Activated B cell treated with CpG ODN at 0.5 μM for 24 hours (primary cell): ENCODE measurements at regions not wholly inside any gene's neighbourhood (a gene's known extent, or its start where the extent isn't known, plus 50 kb on each side); places are given as distances from the start of the nearest gene placed in this dataset.

Experiments used
- ATAC-seq: fragments of 200-7000 bp; cut with Tn5 transposase; one replicate; pipeline ENCODE4 v1.10.0; 2021; ENCODE audit warnings: low read depth, mild to moderate bottlenecking, moderate library complexity
- CTCF ChIA-PET: fragments of 350-600 bp; sonication (Branson Sonifier 250); formaldehyde crosslinking; loops from one replicate; lab custom pipeline; 2021; ENCODE audit warnings: antibody characterized with exemption; lab: Charles Lee
- POLR2A ChIA-PET: fragments of 350-600 bp; sonication (Branson Sonifier 250); formaldehyde crosslinking; loops from one replicate; lab custom pipeline; 2021; ENCODE audit warnings: antibody characterized with exemption; lab: Charles Lee
- DNase-seq: peaks from one replicate; pipeline ENCODE4 v3.0.0; 2022
- H3K27ac Mint-ChIP-seq: one replicate; pipeline ENCODE4 v1.8.0; 2020; ENCODE audit warnings: mixed read lengths
- H3K27me3 Mint-ChIP-seq: one replicate; pipeline ENCODE4 v1.8.0; 2021; ENCODE audit warnings: mixed read lengths
- H3K36me3 Mint-ChIP-seq: one replicate; pipeline ENCODE4 v1.8.0; 2021; ENCODE audit warnings: low read depth, mixed read lengths
- H3K4me1 Mint-ChIP-seq: one replicate; pipeline ENCODE4 v1.8.0; 2021; ENCODE audit warnings: mixed read lengths
- H3K4me3 Mint-ChIP-seq: one replicate; pipeline ENCODE4 v1.8.0; 2020; ENCODE audit warnings: mild to moderate bottlenecking, mixed read lengths
- H3K9me3 Mint-ChIP-seq: one replicate; pipeline ENCODE4 v1.8.0; 2020; ENCODE audit warnings: mixed read lengths
- CTCF ChIP-seq: fragments of 200-600 bp; IDR thresholded peaks from one replicate; pipeline ENCODE4 v1.8.0; 2022; ENCODE audit warnings: antibody characterized with exemption, mild to moderate bottlenecking
- intact Hi-C: fragments of 100-400 bp; cut with micrococcal nuclease; formaldehyde crosslinking; loops from one replicate; pipeline ENCODE4 v1.15.1; 2024

GRCh38 chr14:81936348-81936747 is 402.7 kb upstream of the SEL1L start:
- Mint-ChIP-seq H3K4me1 (no peaks in the 10 kb centered on the region), H3K27ac (no peak overlapping the region), H3K9me3 (no peaks in the 10 kb centered on the region), H3K4me3 (no peak overlapping the region), H3K36me3 (no peaks in the 10 kb centered on the region), H3K27me3 (no peaks in the 10 kb centered on the region)
- DNase-seq (no peak), ATAC-seq (no peak)
- intact Hi-C loops: no loop called here
- CTCF ChIA-PET: no interaction called here
- POLR2A ChIA-PET: no interaction called here
- no peak for TF ChIP-seq CTCF

GRCh38 chr14:81936902-81937301 is 403.2 kb upstream of the SEL1L start:
- Mint-ChIP-seq H3K4me3 (no peak overlapping the region), H3K27me3 (no peaks in the 10 kb centered on the region), H3K27ac (no peak overlapping the region), H3K36me3 (no peaks in the 10 kb centered on the region), H3K4me1 (no peaks in the 10 kb centered on the region), H3K9me3 (no peaks in the 10 kb centered on the region)
- no peak for TF ChIP-seq CTCF
- ATAC-seq (no peak), DNase-seq (no peak)
- ChIA-PET POLR2A (no interaction called here), CTCF (no interaction called here)
- intact Hi-C loops: no loop called here

GRCh38 chr14:81938341-81938740 is 404.7 kb upstream of the SEL1L start:
- Mint-ChIP-seq H3K9me3 (no peaks in the 10 kb centered on the region), H3K4me1 (no peaks in the 10 kb centered on the region), H3K4me3 (no peak overlapping the region), H3K36me3 (no peaks in the 10 kb centered on the region), H3K27ac (no peak overlapping the region), H3K27me3 (no peaks in the 10 kb centered on the region)
- no peak for TF ChIP-seq CTCF
- ATAC-seq (no peak), DNase-seq (no peak)
- intact Hi-C loops: no loop called here
- ChIA-PET POLR2A (no interaction called here), CTCF (no interaction called here)

GRCh38 chr14:81940651-81941050 is 407.0 kb upstream of the SEL1L start:
- Mint-ChIP-seq H3K4me1 (no peaks in the 10 kb centered on the region), H3K4me3 (no peak overlapping the region), H3K36me3 (no peaks in the 10 kb centered on the region), H3K27me3 (no peaks in the 10 kb centered on the region), H3K27ac (no peak overlapping the region), H3K9me3 (no peaks in the 10 kb centered on the region)
- intact Hi-C loops: no loop called here
- TF ChIP-seq CTCF: no peak
- ChIA-PET CTCF (no interaction called here), POLR2A (no interaction called here)
- no peak for DNase-seq
- ATAC-seq: no peak

GRCh38 chr14:81942071-81942470 is 408.4 kb upstream of the SEL1L start:
- H3K4me1 Mint-ChIP-seq: no peaks in the 10 kb centered on the region
- intact Hi-C loops: no loop called here
- ATAC-seq: no peak
- TF ChIP-seq CTCF: no peak
- no peaks in the 10 kb centered on the region for H3K27me3 Mint-ChIP-seq
- no peak for DNase-seq
- CTCF ChIA-PET: no interaction called here
- peaks cover 1% of the 10 kb centered on the region for H3K9me3 Mint-ChIP-seq
- H3K36me3 Mint-ChIP-seq: no peaks in the 10 kb centered on the region
- H3K27ac Mint-ChIP-seq: no peak overlapping the region
- no peak overlapping the region for H3K4me3 Mint-ChIP-seq
- POLR2A ChIA-PET: no interaction called here
